GM12865 (cell line): ENCODE measurements at regions not wholly inside any gene's neighbourhood (a gene's known extent, or its start where the extent isn't known, plus 50 kb on each side); places are given as distances from the start of the nearest gene placed in this dataset.

Experiments used
- DNase-seq: peaks from one replicate; pipeline ENCODE4 v3.0.0; 2010; ENCODE audit warnings: low read depth
- H3K4me3 ChIP-seq: 2 replicates; pipeline ENCODE4 v1.5.1; 2011; ENCODE audit warnings: mild to moderate bottlenecking, low read depth, low read length, control low read depth
- TF ChIP-seq, protein P1 (sequence below): IDR thresholded peaks from 2 replicates; pipeline ENCODE4 v1.5.1; 2011; ENCODE audit warnings: low read length, control low read depth, low read depth, inconsistent platforms; ENCODE audit not compliant: insufficient read depth; ENCODE audit errors: missing control alignments

DNA sequence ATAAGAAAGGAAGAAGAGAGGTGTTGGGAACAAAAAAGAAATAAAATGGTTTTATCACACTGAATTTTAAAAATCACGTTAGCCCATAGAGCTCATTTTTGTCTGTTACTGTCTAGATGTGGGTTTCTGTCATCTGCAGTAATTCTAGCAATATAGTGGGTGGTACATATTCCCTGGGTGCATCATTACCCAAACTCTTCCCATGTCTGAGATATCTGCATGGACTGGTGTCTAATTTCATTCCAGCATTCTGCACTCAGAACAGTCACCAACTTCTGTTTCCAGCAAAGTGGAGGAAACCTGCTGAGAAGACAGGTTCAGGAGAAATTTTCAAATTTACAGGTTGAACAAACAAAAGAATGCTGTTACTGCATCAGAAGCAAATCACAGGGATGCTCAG lies 263.8 kb downstream of the CDH11 start:
- TF ChIP-seq, protein P1, sequence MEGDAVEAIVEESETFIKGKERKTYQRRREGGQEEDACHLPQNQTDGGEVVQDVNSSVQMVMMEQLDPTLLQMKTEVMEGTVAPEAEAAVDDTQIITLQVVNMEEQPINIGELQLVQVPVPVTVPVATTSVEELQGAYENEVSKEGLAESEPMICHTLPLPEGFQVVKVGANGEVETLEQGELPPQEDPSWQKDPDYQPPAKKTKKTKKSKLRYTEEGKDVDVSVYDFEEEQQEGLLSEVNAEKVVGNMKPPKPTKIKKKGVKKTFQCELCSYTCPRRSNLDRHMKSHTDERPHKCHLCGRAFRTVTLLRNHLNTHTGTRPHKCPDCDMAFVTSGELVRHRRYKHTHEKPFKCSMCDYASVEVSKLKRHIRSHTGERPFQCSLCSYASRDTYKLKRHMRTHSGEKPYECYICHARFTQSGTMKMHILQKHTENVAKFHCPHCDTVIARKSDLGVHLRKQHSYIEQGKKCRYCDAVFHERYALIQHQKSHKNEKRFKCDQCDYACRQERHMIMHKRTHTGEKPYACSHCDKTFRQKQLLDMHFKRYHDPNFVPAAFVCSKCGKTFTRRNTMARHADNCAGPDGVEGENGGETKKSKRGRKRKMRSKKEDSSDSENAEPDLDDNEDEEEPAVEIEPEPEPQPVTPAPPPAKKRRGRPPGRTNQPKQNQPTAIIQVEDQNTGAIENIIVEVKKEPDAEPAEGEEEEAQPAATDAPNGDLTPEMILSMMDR, result no peak
- no peak overlapping the region for H3K4me3 ChIP-seq
- no peak for DNase-seq

DNA sequence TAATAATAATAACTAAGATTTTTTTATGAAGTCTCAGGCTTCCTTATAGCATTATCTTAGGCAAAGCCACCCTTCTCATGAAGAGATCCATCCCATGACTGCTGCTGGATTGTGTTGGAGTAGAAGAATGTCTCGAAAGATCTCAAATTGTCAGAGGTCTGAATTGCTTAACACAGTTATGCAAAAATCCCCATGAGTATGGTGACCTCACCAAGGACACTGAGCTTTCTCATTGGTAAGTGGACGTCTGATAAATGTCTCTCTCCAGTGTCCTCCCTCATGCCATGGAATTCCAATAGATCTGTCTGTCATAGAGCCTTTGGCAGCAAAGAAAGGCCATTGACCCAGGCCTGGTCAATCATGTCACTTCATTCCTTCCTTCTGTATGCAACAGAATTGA lies 264.5 kb downstream of the CDH11 start:
- DNase-seq, result no peak
- H3K4me3 ChIP-seq, result no peak overlapping the region
- TF ChIP-seq, protein P1, result no peak

DNA sequence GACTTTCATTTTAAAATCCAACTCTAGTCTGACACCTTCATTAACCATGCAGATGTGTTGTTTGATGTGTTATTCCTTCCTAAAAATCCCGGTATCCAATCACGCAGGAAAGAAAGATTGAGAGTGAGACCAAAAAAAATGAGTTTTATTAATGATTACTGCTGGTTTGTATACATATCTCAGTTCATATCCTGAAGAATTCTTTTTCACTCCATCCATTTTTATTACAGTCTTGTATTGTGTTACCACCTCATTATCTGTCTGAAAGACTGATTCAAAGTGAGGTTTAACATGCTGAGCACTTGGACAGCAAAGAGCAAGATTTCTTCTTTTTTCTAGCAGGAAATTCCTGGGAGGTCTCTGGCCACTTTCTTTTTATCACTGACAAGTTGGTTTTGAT lies 268.3 kb downstream of the CDH11 start:
- no peak overlapping the region for H3K4me3 ChIP-seq
- TF ChIP-seq, protein P1, result no peak
- DNase-seq, result no peak

DNA sequence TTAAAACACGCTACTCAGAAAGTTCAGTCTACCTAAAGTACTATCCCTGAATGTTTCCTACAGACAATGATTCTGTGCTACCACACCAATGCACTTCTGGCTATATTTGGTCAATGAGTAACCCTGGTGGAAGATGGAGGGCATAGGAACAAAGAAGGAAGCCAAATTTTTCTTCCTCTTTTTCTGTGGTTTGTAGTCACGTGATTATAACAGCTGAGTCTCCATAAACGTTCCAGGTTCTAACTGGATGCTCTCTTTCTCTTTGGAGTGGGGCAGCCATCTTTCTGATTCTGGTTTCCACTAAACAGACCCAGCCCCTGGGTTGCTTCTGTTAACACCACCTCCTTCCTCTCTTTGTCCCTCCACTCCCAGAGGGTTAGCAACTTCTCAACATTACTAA lies 274.9 kb downstream of the CDH11 start:
- no peak for DNase-seq
- H3K4me3 ChIP-seq, result no peak overlapping the region
- TF ChIP-seq, protein P1, result no peak

DNA sequence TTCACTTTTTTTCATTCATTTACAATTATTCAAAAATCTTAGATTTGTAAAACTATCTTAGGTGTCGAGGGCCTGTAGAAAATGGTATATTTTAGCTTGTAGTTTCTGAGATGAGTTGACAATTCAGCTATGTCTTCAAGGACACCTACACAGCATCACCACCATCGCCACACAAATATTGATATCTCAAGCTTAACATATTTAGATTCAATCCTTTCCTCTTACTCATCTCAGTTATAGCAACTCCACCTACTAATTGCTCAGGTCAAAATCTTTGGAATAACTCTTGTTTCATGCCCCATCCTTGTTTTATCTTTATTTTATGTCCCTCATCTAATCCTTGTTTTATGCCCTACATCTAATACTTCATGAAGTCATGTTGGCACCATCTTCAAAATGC lies 276.8 kb downstream of the CDH11 start:
- no peak overlapping the region for H3K4me3 ChIP-seq
- DNase-seq, result no peak
- TF ChIP-seq, protein P1, result no peak

DNA sequence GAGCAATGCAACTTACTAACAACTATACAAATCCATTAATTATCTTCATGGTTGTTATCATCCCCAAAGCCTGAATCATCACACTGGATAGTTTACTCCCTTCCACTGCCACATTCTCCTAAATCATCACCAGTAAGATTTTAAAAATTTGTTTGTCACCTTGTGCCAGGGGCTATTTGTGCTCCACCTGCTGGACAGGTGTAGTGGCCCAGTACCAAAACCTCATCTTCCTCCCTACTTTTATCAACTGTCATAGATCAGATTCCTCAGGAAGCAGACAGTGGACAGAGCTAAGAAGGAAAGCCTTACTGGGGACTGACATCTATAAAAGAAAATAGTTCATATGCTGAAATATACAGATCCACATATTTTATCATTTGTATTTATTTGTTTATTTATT lies 280.4 kb downstream of the CDH11 start:
- H3K4me3 ChIP-seq, result no peak overlapping the region
- TF ChIP-seq, protein P1, result no peak
- DNase-seq, result no peak

DNA sequence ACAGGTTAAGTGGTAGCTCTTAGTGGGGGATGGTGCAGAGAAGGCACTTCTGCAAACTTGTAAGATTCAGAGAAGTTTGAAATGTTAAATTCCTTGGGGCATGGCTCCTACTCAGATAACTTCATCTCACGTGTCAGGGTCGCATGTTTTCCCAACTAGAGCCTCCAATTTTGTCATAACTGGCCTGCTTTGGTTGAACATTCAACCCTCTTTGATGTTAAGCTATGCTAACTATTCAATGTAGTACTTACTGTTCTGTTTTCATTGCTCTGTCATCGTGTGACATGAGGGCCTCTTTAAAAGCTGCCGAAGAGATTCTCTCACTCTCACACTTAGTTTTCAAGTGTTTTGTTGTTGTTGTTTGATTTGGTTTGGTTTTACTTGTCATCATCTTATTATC lies 280.8 kb downstream of the CDH11 start:
- no peak for DNase-seq
- TF ChIP-seq, protein P1, result no peak
- H3K4me3 ChIP-seq, result no peak overlapping the region
